ENCODE measurements at regions not wholly inside any gene's neighbourhood (a gene's known extent, or its start where the extent isn't known, plus 50 kb on each side); places are given as distances from the start of the nearest gene placed in this dataset.

- TF ChIP-seq EHMT2 (IDR thresholded peaks at IDR 0.05; ENCODE audit: low read depth) (no peak), RFX5 (IDR thresholded peaks at IDR 0.05) (no peak)
Observed at GRCh38 chr6:23183846-23184245, 614.5 kb downstream of the HDGFL1 start (continued).

GRCh38 chr6:23184351-23184750 is 615.0 kb downstream of the HDGFL1 start:
- TF ChIP-seq ZNF302 (CRISPR knock-in tag; IDR thresholded peaks at IDR 0.05): no peak
- TF ChIP-seq SREBF2 (IDR thresholded peaks at IDR 0.05): no peak
- no peak for TF ChIP-seq HEYL (CRISPR knock-in tag; IDR thresholded peaks at IDR 0.05)
- TF ChIP-seq CEBPB (IDR thresholded peaks at IDR 0.05): no peak
- TF ChIP-seq GATA3 (IDR thresholded peaks at IDR 0.05; ENCODE audit: borderline replicate concordance): no peak
- no peak for TF ChIP-seq ZFP36 (IDR thresholded peaks at IDR 0.05; ENCODE audit: borderline replicate concordance, partially characterized antibody)
- no peak for TF ChIP-seq BCL3 (IDR thresholded peaks at IDR 0.05)
- TF ChIP-seq BHLHE40 (IDR thresholded peaks at IDR 0.05; ENCODE audit: low read depth, low read length): no peak
- TF ChIP-seq KDM1A (IDR thresholded peaks at IDR 0.05; ENCODE audit: low read depth): no peak
- TF ChIP-seq FOXS1 (CRISPR knock-in tag; IDR thresholded peaks at IDR 0.05): no peak
- TF ChIP-seq EHMT2 (IDR thresholded peaks at IDR 0.05; ENCODE audit: low read depth): no peak
- WGBS (ENCODE audit: missing lambda C conversion rate): 57% methylated on average over 3 of the region's 3 CpGs
- H3K4me1 ChIP-seq: no peaks in the 10 kb centered on the region
- CTCF ChIA-PET: interaction anchor here (0.7 kb wide), 1 partner anchor 11 kb away, joined by 3 read pairs; no protein-coding TSS in a partner anchor
- H3K4me3 ChIP-seq: no peak overlapping the region
- POLR2A ChIA-PET: no interaction called here
- no peak for FAIRE-seq
- no peak for DNase-seq (ENCODE audit: low read depth in 1 of 2, low spot score in 1 of 2)
- H3K27ac ChIP-seq: no peak overlapping the region
- H3K4me2 ChIP-seq: no peak overlapping the region
- H3K9me3 ChIP-seq: no peaks in the 10 kb centered on the region
- no peak for ATAC-seq

GRCh38 chr6:23195487-23195886 is 626.1 kb downstream of the HDGFL1 start:
- no peak for FAIRE-seq
- 49% methylated on average over 3 of the region's 3 CpGs for WGBS (ENCODE audit: missing lambda C conversion rate)
- Histone ChIP-seq H3K4me1 (no peaks in the 10 kb centered on the region), H3K27ac (no peak overlapping the region), H3K9me3 (no peaks in the 10 kb centered on the region), H3K4me3 (no peak overlapping the region), H3K4me2 (no peak overlapping the region)
- ChIA-PET CTCF (interaction anchor here (0.6 kb wide), 1 partner anchor 11 kb away, joined by 3 read pairs; no protein-coding TSS in a partner anchor), POLR2A (no interaction called here)
- ATAC-seq: no peak
- no peak for DNase-seq (ENCODE audit: low read depth in 1 of 2, low spot score in 1 of 2)
- no peak for TF ChIP-seq ZNF302 (CRISPR knock-in tag; IDR thresholded peaks at IDR 0.05)
- no peak for TF ChIP-seq SREBF2 (IDR thresholded peaks at IDR 0.05)
- no peak for TF ChIP-seq POLR2A (IDR thresholded peaks at IDR 0.05; ENCODE audit: low read length)
- no peak for TF ChIP-seq MYC (IDR thresholded peaks at IDR 0.05; ENCODE audit: borderline replicate concordance, low read length)
- TF ChIP-seq RFX5 (IDR thresholded peaks at IDR 0.05): no peak
- TF ChIP-seq JUN (IDR thresholded peaks at IDR 0.05): no peak
- TF ChIP-seq EHF (CRISPR knock-in tag; IDR thresholded peaks at IDR 0.05): no peak
- TF ChIP-seq JUNB (IDR thresholded peaks at IDR 0.05): no peak
- no peak for TF ChIP-seq RARB (CRISPR knock-in tag; IDR thresholded peaks at IDR 0.05)
- TF ChIP-seq EP300 (IDR thresholded peaks at IDR 0.05): no peak
- no peak for TF ChIP-seq GATA3 (IDR thresholded peaks at IDR 0.05; ENCODE audit: borderline replicate concordance)
- TF ChIP-seq RAD21 (conservative IDR thresholded peaks at IDR 0.05 in 1 of 2, IDR thresholded peaks at IDR 0.05 in 1 of 2): no peak
- TF ChIP-seq NPAS2 (CRISPR knock-in tag; IDR thresholded peaks at IDR 0.05; ENCODE audit: borderline replicate concordance): no peak
- no peak for TF ChIP-seq ELK1 (IDR thresholded peaks at IDR 0.05; ENCODE audit: low read depth, low read length)

- H3K9me3 ChIP-seq: no peaks in the 10 kb centered on the region
- no peak overlapping the region for H3K4me3 ChIP-seq
- ATAC-seq: no peak
- no peak for DNase-seq (ENCODE audit: low read depth in 1 of 2, low spot score in 1 of 2)
- no peaks in the 10 kb centered on the region for H3K4me1 ChIP-seq
- TF ChIP-seq NFE2L2 (conservative IDR thresholded peaks at IDR 0.05; ENCODE audit: low read length): no peak
- TF ChIP-seq PHF8 (IDR thresholded peaks at IDR 0.05; ENCODE audit: borderline replicate concordance, low read depth): no peak
- no peak overlapping the region for H3K4me2 ChIP-seq
- FAIRE-seq: no peak
- H3K27ac ChIP-seq: no peak overlapping the region
- 38% methylated on average over 4 of the region's 4 CpGs for WGBS (ENCODE audit: missing lambda C conversion rate)
- ChIA-PET POLR2A (no interaction called here), CTCF (no interaction called here)
Observed at GRCh38 chr6:23199541-23199940, 630.2 kb downstream of the HDGFL1 start.

Data from A549 (cell line).